NCI-H446 treated with DMSO at 0.1 percent for 48 hours (cell line): ENCODE measurements at regions not wholly inside any gene's neighbourhood (a gene's known extent, or its start where the extent isn't known, plus 50 kb on each side); places are given as distances from the start of the nearest gene placed in this dataset.
"Not testable (repeated sequence)": the region's sequence is repeated elsewhere in the genome, so short reads cannot be mapped to it uniquely, and the experiment has no call there.

ENCODE experiments used
- DNase-seq: peaks from one replicate; lab custom pipeline; 2025; lab: John Stamatoyannopoulos, UW

- DNase-seq, result no peak
Measured at GRCh38 chr5:119694284-119694683, 64.9 kb downstream of the FAM170A start.

GRCh38 chr5:119706049-119706448 lies 76.7 kb downstream of the FAM170A start:
- DNase-seq, result no peak

- DNase-seq, result no peak
Measured at GRCh38 chr5:119708076-119708790, 78.9 kb downstream of the FAM170A start.

- no peak for DNase-seq
Measured at GRCh38 chr5:119721775-119722174, 92.4 kb downstream of the FAM170A start.

- not testable (repeated sequence) for DNase-seq
Measured at GRCh38 chr5:119725291-119725690, 95.9 kb downstream of the FAM170A start.

GRCh38 chr5:119726544-119726943 lies 97.2 kb downstream of the FAM170A start:
- no peak for DNase-seq

- DNase-seq, result no peak
Measured at GRCh38 chr5:119740225-119740624, 110.9 kb downstream of the FAM170A start.

GRCh38 chr5:119741691-119742090 lies 112.3 kb downstream of the FAM170A start:
- no peak for DNase-seq

- DNase-seq, result no peak
Measured at GRCh38 chr5:119742311-119742710, 113.0 kb downstream of the FAM170A start.

- DNase-seq, result peak; percentile 30
Measured at GRCh38 chr5:119743927-119744326, 114.6 kb downstream of the FAM170A start.

GRCh38 chr5:119745976-119746375 lies 116.6 kb downstream of the FAM170A start:
- DNase-seq, result no peak

- DNase-seq, result no peak
Measured at GRCh38 chr5:119746984-119747383, 117.6 kb downstream of the FAM170A start.

- no peak for DNase-seq
Measured at GRCh38 chr5:119750887-119751733, 121.8 kb downstream of the FAM170A start.

GRCh38 chr5:119751734-119752094 lies 122.4 kb downstream of the FAM170A start:
- no peak for DNase-seq

GRCh38 chr5:119752921-119753886 lies 123.8 kb downstream of the FAM170A start:
- DNase-seq, result no peak

- DNase-seq, result not testable (repeated sequence)
Measured at GRCh38 chr5:119754825-119755224, 125.5 kb downstream of the FAM170A start.

- DNase-seq, result no peak
Measured at GRCh38 chr5:119757276-119757675, 127.9 kb downstream of the FAM170A start.

- DNase-seq, result not testable (repeated sequence)
Measured at GRCh38 chr5:119769695-119770693, 140.6 kb downstream of the FAM170A start.

GRCh38 chr5:119780145-119780544 lies 150.8 kb downstream of the FAM170A start:
- DNase-seq, result not testable (repeated sequence)

- no peak for DNase-seq
Measured at GRCh38 chr5:119785057-119785456, 155.7 kb downstream of the FAM170A start.
